Endothelial cell of umbilical vein (primary cell): ENCODE measurements at regions not wholly inside any gene's neighbourhood (a gene's known extent, or its start where the extent isn't known, plus 50 kb on each side); places are given as distances from the start of the nearest gene placed in this dataset.

Source experiments
- CTCF ChIP-seq, 2 donors: IDR thresholded peaks; 1 replicate in 1 of 2; 2 replicates in 1 of 2; pipeline ENCODE4 v1.5.1; 2011; ENCODE audit warnings: low read length in 2 of 2, mild to moderate bottlenecking in 2 of 2, moderate library complexity in 2 of 2, control low read depth in 1 of 2, inconsistent platforms in 1 of 2, low read depth in 1 of 2; ENCODE audit not compliant: insufficient read depth in 1 of 2; ENCODE audit errors: extremely low read depth in 1 of 2
- EZH2 ChIP-seq: IDR thresholded peaks from 2 replicates; pipeline ENCODE4 v1.6.1; 2012; ENCODE audit warnings: borderline replicate concordance, low read depth, mild to moderate bottlenecking, moderate library complexity, low read length, inconsistent platforms; ENCODE audit not compliant: severe bottlenecking
- FOS ChIP-seq: IDR thresholded peaks from 2 replicates; pipeline ENCODE4 v1.6.1; 2011; ENCODE audit warnings: mild to moderate bottlenecking, low read length, moderate library complexity, borderline replicate concordance; ENCODE audit not compliant: insufficient read depth
- GATA2 ChIP-seq: IDR thresholded peaks from 2 replicates; pipeline ENCODE4 v1.7.0; 2011; ENCODE audit warnings: low read depth, mild to moderate bottlenecking, moderate library complexity, mixed read lengths, low read length; ENCODE audit not compliant: insufficient read length, insufficient read depth
- JUN ChIP-seq: IDR thresholded peaks from 2 replicates; pipeline ENCODE4 v1.6.1; 2011; ENCODE audit warnings: borderline replicate concordance, low read depth; ENCODE audit not compliant: insufficient read length, insufficient read depth
- MAX ChIP-seq: IDR thresholded peaks from 2 replicates; pipeline ENCODE4 v1.6.1; 2011; ENCODE audit not compliant: insufficient read depth, insufficient read length
- MYC ChIP-seq: IDR thresholded peaks from one replicate; pipeline ENCODE4 v1.6.1; 2011; ENCODE audit warnings: mild to moderate bottlenecking, low read depth, low read length
- POLR2A ChIP-seq: IDR thresholded peaks from 2 replicates; pipeline ENCODE4 v1.6.1; 2012; ENCODE audit warnings: low read depth, mild to moderate bottlenecking, control low read depth, low read length
- POLR2AphosphoS5 ChIP-seq: IDR thresholded peaks from 2 replicates; pipeline ENCODE4 v1.6.1; 2012; ENCODE audit warnings: low read depth, mild to moderate bottlenecking, control low read depth, low read length, moderate library complexity; ENCODE audit not compliant: insufficient read depth

- TF ChIP-seq POLR2A (no peak), GATA2 (no peak), CTCF (IDR thresholded peaks at IDR 0.05; ENCODE audit: extremely low read depth in 1 of 2, insufficient read depth in 1 of 2, low read depth in 1 of 2, low read length in 2 of 2) (no peak), FOS (no peak), EZH2 (no peak), MYC (no peak), MAX (no peak), POLR2AphosphoS5 (no peak), JUN (no peak)
Measured at GRCh38 chr1:30416221-30416820, 307.1 kb downstream of the MATN1 start.
